ENCODE measurements at regions not wholly inside any gene's neighbourhood (a gene's known extent, or its start where the extent isn't known, plus 50 kb on each side); places are given as distances from the start of the nearest gene placed in this dataset.

- TF ChIP-seq MEF2B (IDR thresholded peaks at IDR 0.05; ENCODE audit: partially characterized antibody, poor library complexity, severe bottlenecking), result no peak
- TF ChIP-seq IRF3 (IDR thresholded peaks at IDR 0.05), result no peak
Observed at GRCh38 chr15:23924686-23925085, 237.6 kb upstream of the NDN start.

Data from GM12878 (cell line).